Esophagus squamous epithelium (tissue), 4 donors: ENCODE measurements at regions not wholly inside any gene's neighbourhood (a gene's known extent, or its start where the extent isn't known, plus 50 kb on each side); places are given as distances from the start of the nearest gene placed in this dataset.

Experiments used
- POLR2A ChIP-seq, 4 donors: fragments of 450-650 bp; IDR thresholded peaks; one replicate each; pipeline ENCODE4 v1.6.1; 2017; ENCODE audit warnings: antibody characterized with exemption in 4 of 4, mild to moderate bottlenecking in 4 of 4, moderate library complexity in 3 of 4
- TF ChIP-seq, protein P1 (sequence below), 6 experiments: fragments of 450-650 bp in 4 of 6; fragments of 200-600 bp in 2 of 6; sonication (generic) in 2 of 6; IDR thresholded peaks; one replicate each; pipeline ENCODE4 v1.5.1; 2016 to 2019; ENCODE audit warnings: antibody characterized with exemption in 6 of 6, mild to moderate bottlenecking in 4 of 6, moderate library complexity in 4 of 6

GRCh38 chr1:229717786-229718576 lies 91.9 kb downstream of the URB2 start:
- TF ChIP-seq, protein P1, sequence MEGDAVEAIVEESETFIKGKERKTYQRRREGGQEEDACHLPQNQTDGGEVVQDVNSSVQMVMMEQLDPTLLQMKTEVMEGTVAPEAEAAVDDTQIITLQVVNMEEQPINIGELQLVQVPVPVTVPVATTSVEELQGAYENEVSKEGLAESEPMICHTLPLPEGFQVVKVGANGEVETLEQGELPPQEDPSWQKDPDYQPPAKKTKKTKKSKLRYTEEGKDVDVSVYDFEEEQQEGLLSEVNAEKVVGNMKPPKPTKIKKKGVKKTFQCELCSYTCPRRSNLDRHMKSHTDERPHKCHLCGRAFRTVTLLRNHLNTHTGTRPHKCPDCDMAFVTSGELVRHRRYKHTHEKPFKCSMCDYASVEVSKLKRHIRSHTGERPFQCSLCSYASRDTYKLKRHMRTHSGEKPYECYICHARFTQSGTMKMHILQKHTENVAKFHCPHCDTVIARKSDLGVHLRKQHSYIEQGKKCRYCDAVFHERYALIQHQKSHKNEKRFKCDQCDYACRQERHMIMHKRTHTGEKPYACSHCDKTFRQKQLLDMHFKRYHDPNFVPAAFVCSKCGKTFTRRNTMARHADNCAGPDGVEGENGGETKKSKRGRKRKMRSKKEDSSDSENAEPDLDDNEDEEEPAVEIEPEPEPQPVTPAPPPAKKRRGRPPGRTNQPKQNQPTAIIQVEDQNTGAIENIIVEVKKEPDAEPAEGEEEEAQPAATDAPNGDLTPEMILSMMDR (IDR thresholded peaks at IDR 0.05): no peak
- TF ChIP-seq POLR2A (IDR thresholded peaks at IDR 0.05): no peak
